HEK293T (cell line): ENCODE measurements at regions not wholly inside any gene's neighbourhood (a gene's known extent, or its start where the extent isn't known, plus 50 kb on each side); places are given as distances from the start of the nearest gene placed in this dataset.
"Not testable (repeated sequence)": the region's sequence is repeated elsewhere in the genome, so short reads cannot be mapped to it uniquely, and the experiment has no call there.

ENCODE experiments used
- ELF4 ChIP-seq: fragments of 450-650 bp; IDR thresholded peaks from 2 replicates; pipeline ENCODE4 v1.6.1; 2017; ENCODE audit warnings: antibody characterized with exemption
- FOXM1 ChIP-seq: fragments of 450-650 bp; IDR thresholded peaks from 2 replicates; pipeline ENCODE4 v1.6.1; 2017; ENCODE audit warnings: mild to moderate bottlenecking, borderline replicate concordance
- LEF1 ChIP-seq: fragments of 450-650 bp; IDR thresholded peaks from 2 replicates; pipeline ENCODE4 v1.6.1; 2017; ENCODE audit warnings: mild to moderate bottlenecking, borderline replicate concordance
- SP1 ChIP-seq: fragments of 450-650 bp; IDR thresholded peaks from 2 replicates; pipeline ENCODE4 v1.6.1; 2017
- ZNF384 ChIP-seq: fragments of 450-650 bp; IDR thresholded peaks from 2 replicates; pipeline ENCODE4 v1.6.1; 2016

- not testable (repeated sequence) for TF ChIP-seq ZNF384, FOXM1, LEF1, SP1, ELF4
Observed at GRCh38 chr11:3455666-3456065, 76.7 kb upstream of the ZNF195 start.
